GM12878 (cell line): ENCODE measurements at regions not wholly inside any gene's neighbourhood (a gene's known extent, or its start where the extent isn't known, plus 50 kb on each side); places are given as distances from the start of the nearest gene placed in this dataset.

Source experiments
- ATAC-seq: fragments of 200-7000 bp; cut with Tn5 transposase; 3 replicates; pipeline ENCODE4 v1.9.1; 2020; ENCODE audit warnings: mild to moderate bottlenecking, moderate library complexity
- BruUV-seq: library from RNA; stranded (reverse); fragments of 400-500 nt; replicated peaks from 2 replicates; lab custom pipeline; 2021; lab: Mats Ljungman, UMichigan
- CTCF ChIA-PET: fragments of 300-600 bp; sonication (Branson Sonifier 250); formaldehyde crosslinking; extraction: SDS; loops from one replicate; lab custom pipeline; 2021; ENCODE audit warnings: inconsistent platforms; lab: Yijun Ruan, JAX
- POLR2A ChIA-PET: fragments of 350-600 bp; formaldehyde crosslinking; extraction: SDS; loops from one replicate; lab custom pipeline; 2021; ENCODE audit warnings: inconsistent platforms; lab: Charles Lee
- RAD21 ChIA-PET: fragments of 300-600 bp; sonication (Branson Sonifier 250); formaldehyde crosslinking; loops from one replicate; lab custom pipeline; 2023; ENCODE audit warnings: antibody characterized with exemption; ENCODE audit not compliant: unreplicated experiment; lab: Charles Lee
- SMC1A ChIA-PET: fragments of 300-600 bp; sonication (Branson Sonifier 250); formaldehyde crosslinking; loops from one replicate; lab custom pipeline; 2023; ENCODE audit not compliant: unreplicated experiment, uncharacterized antibody; lab: Charles Lee
- DNase-seq: peaks from one replicate; pipeline ENCODE4 v3.0.0-alpha.2; 2011; ENCODE audit warnings: low read depth, low spot score
- FAIRE-seq: peaks from 3 replicates; lab custom pipeline; 2011; peaks lifted over from hg19 to GRCh38; lab: Jason Lieb, UNC
- H2AFZ ChIP-seq: 2 replicates; pipeline ENCODE4 v1.6.0; 2011; ENCODE audit warnings: low read depth, low read length, control low read depth; ENCODE audit not compliant: control insufficient read depth
- H3K27ac ChIP-seq: 2 replicates; pipeline ENCODE4 v1.5.1; 2011; ENCODE audit warnings: control low read depth; ENCODE audit not compliant: control insufficient read depth, insufficient read depth
- H3K27me3 ChIP-seq, 2 experiments: replicated peaks in 1 of 2; 2 replicates each; pipeline versions ENCODE4 v1.6.0 to v1.6.1; 2011; ENCODE audit warnings: low read length in 1 of 2; ENCODE audit not compliant: control insufficient read depth in 2 of 2, insufficient read depth in 2 of 2
- H3K36me3 ChIP-seq, 2 experiments: 2 replicates each; pipeline ENCODE4 v1.5.1; 2011; ENCODE audit warnings: low read length in 1 of 2; ENCODE audit not compliant: control insufficient read depth in 2 of 2, insufficient read depth in 2 of 2
- H3K4me1 ChIP-seq: 2 replicates; pipeline ENCODE4 v1.6.1; 2011; ENCODE audit warnings: mild to moderate bottlenecking, low read length, moderate library complexity, mixed read lengths; ENCODE audit not compliant: control insufficient read depth, insufficient read depth
- H3K4me2 ChIP-seq: 2 replicates; pipeline ENCODE4 v1.6.0; 2011; ENCODE audit warnings: control low read depth; ENCODE audit not compliant: control insufficient read depth, insufficient read depth
- H3K4me3 ChIP-seq: fragments of 200-600 bp; sonication (generic); 2 replicates; pipeline ENCODE4 v1.5.1; 2016
- H3K79me2 ChIP-seq: 2 replicates; pipeline ENCODE4 v1.6.0; 2011; ENCODE audit warnings: low read length; ENCODE audit not compliant: control insufficient read depth, insufficient read depth
- H3K9ac ChIP-seq: 2 replicates; pipeline ENCODE4 v1.8.0; 2011; ENCODE audit warnings: low read length, control low read depth, mixed read lengths; ENCODE audit not compliant: control insufficient read depth, insufficient read depth
- H3K9me3 ChIP-seq: replicated peaks from 3 replicates; pipeline ENCODE4 v1.5.1; 2011; ENCODE audit warnings: mild to moderate bottlenecking, low read length; ENCODE audit not compliant: control insufficient read depth, insufficient read depth
- H4K20me1 ChIP-seq: 2 replicates; pipeline ENCODE4 v1.6.0; 2011; ENCODE audit not compliant: control insufficient read depth, insufficient read depth
- CEBPB ChIP-seq, 2 experiments: fragments of 150-350 bp in 1 of 2; IDR thresholded peaks; 2 replicates each; pipeline ENCODE4 v1.6.1; 2012 to 2014; ENCODE audit warnings: low read depth in 2 of 2, low read length in 2 of 2, borderline replicate concordance in 1 of 2, inconsistent platforms in 1 of 2
- GATAD2B ChIP-seq: fragments of 450-650 bp; conservative IDR thresholded peaks from 2 replicates; pipeline ENCODE4 v1.6.1; 2017; ENCODE audit warnings: low read depth, mild to moderate bottlenecking, moderate library complexity
- IRF4 ChIP-seq: IDR thresholded peaks from 2 replicates; pipeline ENCODE4 v1.6.1; 2011; ENCODE audit warnings: low read depth, low read length
- JUND ChIP-seq: IDR thresholded peaks from 2 replicates; pipeline ENCODE4 v1.6.1; 2012; ENCODE audit warnings: low read depth, mild to moderate bottlenecking, low read length, improper control_type of control experiment, moderate library complexity
- LARP7 ChIP-seq: fragments of 450-650 bp; IDR thresholded peaks from 2 replicates; pipeline ENCODE4 v1.6.1; 2017; ENCODE audit warnings: mild to moderate bottlenecking
- MEF2B ChIP-seq: fragments of 450-650 bp; IDR thresholded peaks from 2 replicates; pipeline ENCODE4 v1.6.1; 2018; ENCODE audit warnings: mild to moderate bottlenecking, moderate library complexity; ENCODE audit not compliant: partially characterized antibody, poor library complexity, severe bottlenecking
- RELA ChIP-seq: fragments of 450-650 bp; IDR thresholded peaks from 2 replicates; pipeline ENCODE4 v1.8.0; 2014; ENCODE audit warnings: borderline replicate concordance; ENCODE audit not compliant: partially characterized antibody
- SMC3 ChIP-seq: IDR thresholded peaks from 2 replicates; pipeline ENCODE4 v1.6.1; 2011; ENCODE audit warnings: low read length, improper control_type of control experiment, borderline replicate concordance
- ZSCAN29 ChIP-seq: fragments of 450-650 bp; IDR thresholded peaks from 2 replicates; pipeline ENCODE4 v1.6.1; 2017; ENCODE audit warnings: mild to moderate bottlenecking, moderate library complexity
- WGBS: methylation state at CpG from one replicate; pipeline ENCODE4 v1.1.6; 2016; ENCODE audit warnings: low lambda C conversion rate; ENCODE audit not compliant: insufficient replicate concordance, insufficient coverage; ENCODE audit errors: missing lambda C conversion rate; 5-methylcytosine and 5-hydroxymethylcytosine counted together
- in situ Hi-C: fragments of 300-500 bp; cut with MboI; formaldehyde crosslinking; loops from 9 replicates; pipeline ENCODE4 v1.14.3; 2018; ENCODE audit warnings: mixed read lengths
- intact Hi-C: fragments of 100-400 bp; cut with micrococcal nuclease; formaldehyde crosslinking; loops from one replicate; pipeline ENCODE4 v1.14.2; 2022; ENCODE audit not compliant: unreplicated experiment
- TF ChIP-seq, protein P1 (sequence below): IDR thresholded peaks from 2 replicates; pipeline ENCODE4 v1.6.1; 2011; ENCODE audit warnings: low read depth, low read length, improper control_type of control experiment, borderline replicate concordance

DNA sequence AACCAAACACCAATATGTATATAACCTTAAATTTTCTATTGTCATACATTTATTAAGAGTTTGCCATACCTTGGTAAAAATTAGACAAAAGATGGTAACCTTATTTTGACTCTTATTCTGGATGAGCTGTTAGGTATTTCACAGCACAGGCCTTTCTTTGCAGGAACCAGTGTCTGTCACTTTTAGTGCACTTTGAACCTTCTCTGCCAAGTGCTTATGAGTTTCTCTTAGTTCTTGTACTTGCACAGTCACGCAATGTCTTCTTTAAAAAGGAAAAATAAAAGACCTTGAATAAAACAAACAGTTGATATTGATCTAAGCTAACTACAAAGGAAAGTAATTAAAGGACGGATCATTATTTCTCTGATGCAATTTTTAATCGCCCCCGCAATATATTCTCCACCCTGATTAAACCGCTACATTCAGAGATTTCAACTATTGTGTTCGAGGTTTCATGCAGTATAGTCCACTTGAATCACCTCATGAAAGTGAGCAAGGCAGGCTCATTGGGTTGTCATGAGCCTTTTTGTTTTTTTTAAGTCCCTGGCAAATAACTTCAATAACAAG lies 534.5 kb downstream of the KLF5 start:
- H3K36me3 ChIP-seq, result no peaks in the 10 kb centered on the region
- CTCF ChIA-PET, result no interaction called here
- RAD21 ChIA-PET, result no interaction called here
- intact Hi-C loops (no loop called here), in situ Hi-C loops (no loop called here)
- DNase-seq, result no peak
- SMC1A ChIA-PET, result interaction anchor here (1.6 kb wide), 1 partner anchor 9 kb away, joined by 3 read pairs; no protein-coding TSS in a partner anchor
- 29% methylated on average over 6 of the region's 6 CpGs for WGBS
- no peaks in the 10 kb centered on the region for H3K4me1 ChIP-seq
- no peaks in the 10 kb centered on the region for H4K20me1 ChIP-seq
- no peak overlapping the region for H3K27ac ChIP-seq
- H3K9ac ChIP-seq, result no peak overlapping the region
- ATAC-seq, result no peak
- H2AFZ ChIP-seq, result no peak overlapping the region
- no peaks in the 10 kb centered on the region for H3K9me3 ChIP-seq
- no peak overlapping the region for H3K4me3 ChIP-seq
- TF ChIP-seq MEF2B (no peak), LARP7 (no peak), JUND (no peak)
- FAIRE-seq, result no peak
- H3K27me3 ChIP-seq, result no peaks in the 10 kb centered on the region
- BruUV-seq, result no TSS peak
- POLR2A ChIA-PET, result no interaction called here
- no peak overlapping the region for H3K4me2 ChIP-seq
- H3K79me2 ChIP-seq, result no peaks in the 10 kb centered on the region

DNA sequence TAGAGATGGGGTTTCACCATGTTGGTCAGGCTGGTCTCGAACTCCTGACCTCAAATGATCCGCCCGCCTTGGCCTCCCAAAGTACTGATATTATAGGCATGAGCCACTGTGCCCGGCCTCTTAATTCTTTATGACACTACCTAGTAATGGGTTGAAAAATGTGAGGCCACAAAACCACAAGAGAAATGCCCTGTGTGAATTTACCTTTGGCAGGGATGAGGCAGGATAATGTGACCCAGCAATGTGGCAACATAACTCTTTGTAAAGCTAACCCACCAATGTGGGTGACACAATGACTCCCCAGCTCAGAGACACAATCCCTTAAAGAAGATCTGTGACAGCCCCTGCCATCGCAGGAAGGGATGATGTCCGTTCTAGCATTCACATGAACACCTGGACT lies 533.1 kb downstream of the KLF5 start:
- no peak for FAIRE-seq
- no TSS peak for BruUV-seq
- RAD21 ChIA-PET, result no interaction called here

More for the DNA sequence above, 533.1 kb downstream of the KLF5 start:
- H3K36me3 ChIP-seq, result no peaks in the 10 kb centered on the region
- SMC1A ChIA-PET, result interaction anchor here (1.6 kb wide), 1 partner anchor 10 kb away, joined by 3 read pairs; no protein-coding TSS in a partner anchor
- intact Hi-C loops, result no loop called here
- H3K27ac ChIP-seq, result no peak overlapping the region
- no peaks in the 10 kb centered on the region for H3K4me1 ChIP-seq
- in situ Hi-C loops, result no loop called here
- H4K20me1 ChIP-seq, result no peaks in the 10 kb centered on the region
- H3K4me2 ChIP-seq, result no peak overlapping the region
- no peak overlapping the region for H3K9ac ChIP-seq
- POLR2A ChIA-PET, result interaction anchor here (0.7 kb wide), 1 partner anchor 221 kb away, joined by 3 read pairs; no protein-coding TSS in a partner anchor
- DNase-seq, result no peak
- no peaks in the 10 kb centered on the region for H3K79me2 ChIP-seq
- TF ChIP-seq RELA, result no peak
- TF ChIP-seq, protein P1, sequence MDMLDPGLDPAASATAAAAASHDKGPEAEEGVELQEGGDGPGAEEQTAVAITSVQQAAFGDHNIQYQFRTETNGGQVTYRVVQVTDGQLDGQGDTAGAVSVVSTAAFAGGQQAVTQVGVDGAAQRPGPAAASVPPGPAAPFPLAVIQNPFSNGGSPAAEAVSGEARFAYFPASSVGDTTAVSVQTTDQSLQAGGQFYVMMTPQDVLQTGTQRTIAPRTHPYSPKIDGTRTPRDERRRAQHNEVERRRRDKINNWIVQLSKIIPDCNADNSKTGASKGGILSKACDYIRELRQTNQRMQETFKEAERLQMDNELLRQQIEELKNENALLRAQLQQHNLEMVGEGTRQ, result no peak
- no peak for TF ChIP-seq GATAD2B
- TF ChIP-seq SMC3, result no peak
- no peak for TF ChIP-seq IRF4
- no peak for TF ChIP-seq ZSCAN29
- no peak for TF ChIP-seq CEBPB (IDR thresholded peaks at IDR 0.05; ENCODE audit: borderline replicate concordance in 1 of 2, low read depth in 2 of 2, low read length in 2 of 2)
- CTCF ChIA-PET, result interaction anchor here (0.6 kb wide), 1 partner anchor 206 kb away, joined by 3 read pairs; no protein-coding TSS in a partner anchor
- H2AFZ ChIP-seq, result no peak overlapping the region
- 38% methylated on average over 6 of the region's 6 CpGs for WGBS
- no peak for ATAC-seq
- H3K27me3 ChIP-seq, result no peaks in the 10 kb centered on the region
- H3K9me3 ChIP-seq, result no peaks in the 10 kb centered on the region
- H3K4me3 ChIP-seq, result no peak overlapping the region
